ENCODE measurements at regions not wholly inside any gene's neighbourhood (a gene's known extent, or its start where the extent isn't known, plus 50 kb on each side); places are given as distances from the start of the nearest gene placed in this dataset.

GRCh38 chr17:12457493-12457892 is 208.2 kb upstream of the MYOCD start:
- no peak for DNase-seq

GRCh38 chr17:12459736-12460135 is 206.0 kb upstream of the MYOCD start:
- no peak for DNase-seq

- no peak for DNase-seq
These were observed 202.6 kb upstream of the MYOCD start for GRCh38 chr17:12463102-12463501.

- DNase-seq = no peak
These were observed 193.2 kb upstream of the MYOCD start for GRCh38 chr17:12472252-12473173.

GRCh38 chr17:12478311-12478710 is 187.4 kb upstream of the MYOCD start:
- no peak for DNase-seq

GRCh38 chr17:12485361-12485906 is 180.3 kb upstream of the MYOCD start:
- DNase-seq = no peak

- DNase-seq = no peak
These were observed 176.4 kb upstream of the MYOCD start for GRCh38 chr17:12489325-12489724.

GRCh38 chr17:12492450-12492849 is 173.2 kb upstream of the MYOCD start:
- no peak for DNase-seq

- no peak for DNase-seq
These were observed 159.8 kb upstream of the MYOCD start for GRCh38 chr17:12505866-12506265.

GRCh38 chr17:12507026-12507595 is 158.6 kb upstream of the MYOCD start:
- no peak for DNase-seq

- no peak for DNase-seq
These were observed 155.9 kb upstream of the MYOCD start for GRCh38 chr17:12509801-12510200.

- no peak for DNase-seq
These were observed 155.2 kb upstream of the MYOCD start for GRCh38 chr17:12510535-12510934.

- no peak for DNase-seq
These were observed 152.9 kb upstream of the MYOCD start for GRCh38 chr17:12512694-12513355.

- DNase-seq = no peak
These were observed 151.1 kb upstream of the MYOCD start for GRCh38 chr17:12514596-12514995.

- DNase-seq = no peak
These were observed 145.6 kb upstream of the MYOCD start for GRCh38 chr17:12519956-12520594.

- DNase-seq = no peak
These were observed 144.3 kb upstream of the MYOCD start for GRCh38 chr17:12521416-12521815.

GRCh38 chr17:12522336-12522735 is 143.4 kb upstream of the MYOCD start:
- no peak for DNase-seq

GRCh38 chr17:12522743-12523183 is 142.9 kb upstream of the MYOCD start:
- DNase-seq = no peak

GRCh38 chr17:12523244-12523643 is 142.4 kb upstream of the MYOCD start:
- no peak for DNase-seq

GRCh38 chr17:12528036-12528435 is 137.7 kb upstream of the MYOCD start:
- DNase-seq = no peak

GRCh38 chr17:12530161-12530560 is 135.5 kb upstream of the MYOCD start:
- DNase-seq = no peak

- no peak for DNase-seq
These were observed 129.7 kb upstream of the MYOCD start for GRCh38 chr17:12536021-12536420.

- no peak for DNase-seq
These were observed 129.2 kb upstream of the MYOCD start for GRCh38 chr17:12536472-12536871.

All from NCI-H2081 (cell line).